ENCODE measurements at regions not wholly inside any gene's neighbourhood (a gene's known extent, or its start where the extent isn't known, plus 50 kb on each side); places are given as distances from the start of the nearest gene placed in this dataset.

GRCh38 chr3:83076041-83076440 lies 1314.6 kb upstream of the GBE1 start:
- no peak for DNase-seq

GRCh38 chr3:83074485-83074884 lies 1313.0 kb upstream of the GBE1 start:
- DNase-seq: no peak

GRCh38 chr3:83065851-83066460 lies 1304.5 kb upstream of the GBE1 start:
- no peak for DNase-seq

- no peak for DNase-seq
Measured at GRCh38 chr3:83063446-83063845, 1302.0 kb upstream of the GBE1 start.

- DNase-seq: no peak
Measured at GRCh38 chr3:83048556-83048955, 1287.1 kb upstream of the GBE1 start.

GRCh38 chr3:83039422-83039821 lies 1278.0 kb upstream of the GBE1 start:
- DNase-seq: no peak

- DNase-seq: no peak
Measured at GRCh38 chr3:83035704-83036010, 1274.2 kb upstream of the GBE1 start.

- DNase-seq: no peak
Measured at GRCh38 chr3:83034806-83035703, 1273.6 kb upstream of the GBE1 start.

GRCh38 chr3:83033133-83033532 lies 1271.7 kb upstream of the GBE1 start:
- DNase-seq: no peak

GRCh38 chr3:83023086-83023485 lies 1261.6 kb upstream of the GBE1 start:
- no peak for DNase-seq

GRCh38 chr3:83011481-83011880 lies 1250.0 kb upstream of the GBE1 start:
- no peak for DNase-seq

- DNase-seq: no peak
Measured at GRCh38 chr3:83003917-83004316, 1242.5 kb upstream of the GBE1 start.

- no peak for DNase-seq
Measured at GRCh38 chr3:83002869-83003445, 1241.5 kb upstream of the GBE1 start.

GRCh38 chr3:82999777-83000176 lies 1238.3 kb upstream of the GBE1 start:
- no peak for DNase-seq

GRCh38 chr3:82978368-82978767 lies 1216.9 kb upstream of the GBE1 start:
- no peak for DNase-seq

- no peak for DNase-seq
Measured at GRCh38 chr3:82977871-82978270, 1216.4 kb upstream of the GBE1 start.

- DNase-seq: no peak
Measured at GRCh38 chr3:82973791-82974190, 1212.3 kb upstream of the GBE1 start.

GRCh38 chr3:82960379-82960778 lies 1198.9 kb upstream of the GBE1 start:
- DNase-seq: no peak

- DNase-seq: no peak
Measured at GRCh38 chr3:82957696-82958095, 1196.3 kb upstream of the GBE1 start.

GRCh38 chr3:82957079-82957478 lies 1195.6 kb upstream of the GBE1 start:
- no peak for DNase-seq

GRCh38 chr3:82954486-82954885 lies 1193.0 kb upstream of the GBE1 start:
- DNase-seq: no peak

- DNase-seq: no peak
Measured at GRCh38 chr3:82942041-82942440, 1180.6 kb upstream of the GBE1 start.

GRCh38 chr3:82940124-82940523 lies 1178.7 kb upstream of the GBE1 start:
- no peak for DNase-seq

GRCh38 chr3:82939491-82940097 lies 1178.1 kb upstream of the GBE1 start:
- DNase-seq: no peak
